Nephron progenitor cell (in vitro differentiated cells): ENCODE measurements at regions not wholly inside any gene's neighbourhood (a gene's known extent, or its start where the extent isn't known, plus 50 kb on each side); places are given as distances from the start of the nearest gene placed in this dataset.

Experiments used
- DNase-seq: peaks from one replicate; pipeline ENCODE4 v3.0.0; 2021
- H3K27ac Mint-ChIP-seq: 2 replicates; pipeline ENCODE4 v1.8.0; 2021; ENCODE audit warnings: mild to moderate bottlenecking, moderate library complexity, mixed read lengths
- H3K27me3 Mint-ChIP-seq: 2 replicates; pipeline ENCODE4 v1.8.0; 2021; ENCODE audit warnings: mild to moderate bottlenecking, low read depth, mixed read lengths; ENCODE audit not compliant: poor library complexity
- H3K36me3 Mint-ChIP-seq: 2 replicates; pipeline ENCODE4 v1.8.0; 2021; ENCODE audit warnings: low read depth, mixed read lengths
- H3K4me1 Mint-ChIP-seq: 2 replicates; pipeline ENCODE4 v1.8.0; 2021; ENCODE audit warnings: mixed read lengths
- H3K4me3 Mint-ChIP-seq: 2 replicates; pipeline ENCODE4 v1.8.0; 2021; ENCODE audit warnings: mild to moderate bottlenecking, moderate library complexity, mixed read lengths
- H3K9me3 Mint-ChIP-seq: 2 replicates; pipeline ENCODE4 v1.8.0; 2021; ENCODE audit warnings: mild to moderate bottlenecking, moderate library complexity, mixed read lengths
- CTCF ChIP-seq: fragments of 200-600 bp; sonication (generic); IDR thresholded peaks from 2 replicates; pipeline ENCODE4 v1.5.0; 2021; ENCODE audit warnings: antibody characterized with exemption

GRCh38 chr6:163903541-163903940, 489.0 kb downstream of the QKI start:
- Mint-ChIP-seq H3K9me3 (peaks cover 4% of the 10 kb centered on the region), H3K27ac (no peak overlapping the region), H3K4me3 (no peak overlapping the region), H3K36me3 (no peaks in the 10 kb centered on the region), H3K4me1 (peaks cover 10% of the 10 kb centered on the region), H3K27me3 (no peaks in the 10 kb centered on the region)
- no peak for DNase-seq
- no peak for TF ChIP-seq CTCF

- Mint-ChIP-seq H3K27ac (no peak overlapping the region), H3K36me3 (no peaks in the 10 kb centered on the region), H3K4me3 (no peak overlapping the region), H3K4me1 (peaks cover 10% of the 10 kb centered on the region), H3K27me3 (no peaks in the 10 kb centered on the region), H3K9me3 (peaks cover 9% of the 10 kb centered on the region)
- no peak for DNase-seq
- no peak for TF ChIP-seq CTCF
These were observed 488.5 kb downstream of the QKI start for GRCh38 chr6:163902993-163903392.

- TF ChIP-seq CTCF = no peak
- H3K9me3 Mint-ChIP-seq = peaks cover 17% of the 10 kb centered on the region
- no peak overlapping the region for H3K27ac Mint-ChIP-seq
These were observed 487.2 kb downstream of the QKI start for GRCh38 chr6:163901681-163902080.

GRCh38 chr6:163900570-163900969, 486.1 kb downstream of the QKI start:
- Mint-ChIP-seq H3K36me3 (no peaks in the 10 kb centered on the region), H3K9me3 (peaks cover 19% of the 10 kb centered on the region), H3K27me3 (peaks cover 6% of the 10 kb centered on the region), H3K27ac (peak overlapping the region; percentile 64), H3K4me3 (no peak overlapping the region), H3K4me1 (peaks cover 10% of the 10 kb centered on the region)
- no peak for TF ChIP-seq CTCF
- no peak for DNase-seq

More at GRCh38 chr6:163901681-163902080, 487.2 kb downstream of the QKI start:
- no peak for DNase-seq
- H3K27me3 Mint-ChIP-seq = peaks cover 3% of the 10 kb centered on the region
- H3K4me3 Mint-ChIP-seq = no peak overlapping the region
- H3K4me1 Mint-ChIP-seq = peaks cover 10% of the 10 kb centered on the region
- no peaks in the 10 kb centered on the region for H3K36me3 Mint-ChIP-seq

GRCh38 chr6:163897669-163898068, 483.2 kb downstream of the QKI start:
- H3K27me3 Mint-ChIP-seq = peaks cover 6% of the 10 kb centered on the region
- no peak for TF ChIP-seq CTCF
- peaks cover 19% of the 10 kb centered on the region for H3K9me3 Mint-ChIP-seq
- H3K4me3 Mint-ChIP-seq = no peak overlapping the region
- no peak overlapping the region for H3K27ac Mint-ChIP-seq
- no peaks in the 10 kb centered on the region for H3K36me3 Mint-ChIP-seq
- no peak for DNase-seq
- H3K4me1 Mint-ChIP-seq = peaks cover 10% of the 10 kb centered on the region

GRCh38 chr6:163897030-163897429, 482.5 kb downstream of the QKI start:
- H3K4me3 Mint-ChIP-seq = no peak overlapping the region
- no peak for DNase-seq
- peak overlapping the region; percentile 10 for H3K27ac Mint-ChIP-seq
- peaks cover 6% of the 10 kb centered on the region for H3K27me3 Mint-ChIP-seq
- no peak for TF ChIP-seq CTCF
- peaks cover 19% of the 10 kb centered on the region for H3K9me3 Mint-ChIP-seq
- H3K36me3 Mint-ChIP-seq = no peaks in the 10 kb centered on the region
- H3K4me1 Mint-ChIP-seq = peaks cover 10% of the 10 kb centered on the region
